ENCODE measurements at regions not wholly inside any gene's neighbourhood (a gene's known extent, or its start where the extent isn't known, plus 50 kb on each side); places are given as distances from the start of the nearest gene placed in this dataset.
"Not testable (repeated sequence)": the region's sequence is repeated elsewhere in the genome, so short reads cannot be mapped to it uniquely, and the experiment has no call there.

- not testable (repeated sequence) for TF ChIP-seq POLR2A, CTCF, EP300, POLR2AphosphoS5 (IDR thresholded peaks at IDR 0.05)
These were observed 186.8 kb downstream of the USP22 start for GRCh38 chr17:20855910-20856470.

All from stomach (tissue), 4 donors.